CD8-positive, alpha-beta memory T cell (primary cell): ENCODE measurements at regions not wholly inside any gene's neighbourhood (a gene's known extent, or its start where the extent isn't known, plus 50 kb on each side); places are given as distances from the start of the nearest gene placed in this dataset.

Source experiments
- CTCF ChIA-PET: fragments of 350-600 bp; sonication (Branson Sonifier 250); formaldehyde crosslinking; loops from one replicate; lab custom pipeline; 2021; ENCODE audit warnings: antibody characterized with exemption; lab: Charles Lee
- POLR2A ChIA-PET: fragments of 350-600 bp; sonication (Branson Sonifier 250); formaldehyde crosslinking; loops from one replicate; lab custom pipeline; 2021; ENCODE audit warnings: antibody characterized with exemption; lab: Charles Lee
- DNase-seq, 5 donors: peaks; one replicate each; pipeline versions ENCODE4 v3.0.0 to v3.0.0-alpha.2; 2020 to 2022; ENCODE audit warnings: mixed read lengths in 1 of 5
- H3K27ac ChIP-seq: one replicate; pipeline ENCODE4 v1.7.0; 2013; ENCODE audit warnings: low read depth, mild to moderate bottlenecking, low read length, moderate library complexity
- H3K27me3 ChIP-seq: 2 replicates; pipeline ENCODE4 v1.7.0; 2013; ENCODE audit warnings: low read length, mild to moderate bottlenecking; ENCODE audit not compliant: insufficient read depth, poor library complexity, severe bottlenecking
- H3K36me3 ChIP-seq: 2 replicates; pipeline ENCODE4 v1.7.0; 2013; ENCODE audit warnings: mild to moderate bottlenecking, low read length, moderate library complexity; ENCODE audit not compliant: insufficient read depth
- H3K4me1 ChIP-seq: 2 replicates; pipeline ENCODE4 v1.7.0; 2013; ENCODE audit warnings: mild to moderate bottlenecking, low read length, moderate library complexity; ENCODE audit not compliant: insufficient read depth
- H3K4me3 ChIP-seq: 2 replicates; pipeline ENCODE4 v1.7.0; 2013; ENCODE audit warnings: mild to moderate bottlenecking, low read length
- H3K9me3 ChIP-seq: 2 replicates; pipeline ENCODE4 v1.7.0; 2013; ENCODE audit warnings: mild to moderate bottlenecking, low read length
- H3K27ac Mint-ChIP-seq, 8 donors: one replicate each; pipeline ENCODE4 v1.8.0; 2020 to 2021; ENCODE audit warnings: mixed read lengths in 8 of 8, mild to moderate bottlenecking in 6 of 8, inconsistent platforms in 3 of 8, moderate library complexity in 3 of 8
- H3K27me3 Mint-ChIP-seq, 2 donors: one replicate each; pipeline ENCODE4 v1.8.0; 2020 to 2021; ENCODE audit warnings: mixed read lengths in 2 of 2, mild to moderate bottlenecking in 1 of 2, moderate library complexity in 1 of 2
- H3K36me3 Mint-ChIP-seq, 3 donors: one replicate each; pipeline ENCODE4 v1.8.0; 2020 to 2021; ENCODE audit warnings: mixed read lengths in 3 of 3, inconsistent platforms in 1 of 3, mild to moderate bottlenecking in 1 of 3
- H3K4me1 Mint-ChIP-seq, 3 donors: one replicate each; pipeline ENCODE4 v1.8.0; 2020 to 2021; ENCODE audit warnings: mixed read lengths in 3 of 3, inconsistent platforms in 1 of 3, mild to moderate bottlenecking in 1 of 3
- H3K4me3 Mint-ChIP-seq, 7 donors: one replicate each; pipeline ENCODE4 v1.8.0; 2020 to 2021; ENCODE audit warnings: mixed read lengths in 7 of 7, mild to moderate bottlenecking in 6 of 7, moderate library complexity in 4 of 7, inconsistent platforms in 2 of 7
- H3K9me3 Mint-ChIP-seq, 5 donors: one replicate each; pipeline ENCODE4 v1.8.0; 2020 to 2022; ENCODE audit warnings: mixed read lengths in 5 of 5, mild to moderate bottlenecking in 3 of 5, moderate library complexity in 2 of 5, inconsistent platforms in 1 of 5

- H3K4me1 ChIP-seq = no peaks in the 10 kb centered on the region
- ChIA-PET POLR2A (no interaction called here), CTCF (no interaction called here)
- Mint-ChIP-seq H3K4me3 (no peak overlapping the region), H3K36me3 (no peaks in the 10 kb centered on the region), H3K9me3 (peaks cover 0 to 13% (median 2%) of the 10 kb centered on the region in 5 donors), H3K27me3 (no peaks in the 10 kb centered on the region), H3K27ac (no peak overlapping the region), H3K4me1 (no peaks in the 10 kb centered on the region)
- no peaks in the 10 kb centered on the region for H3K27me3 ChIP-seq
- no peaks in the 10 kb centered on the region for H3K36me3 ChIP-seq
- no peaks in the 10 kb centered on the region for H3K9me3 ChIP-seq
- DNase-seq = no peak
- H3K4me3 ChIP-seq = no peak overlapping the region
- H3K27ac ChIP-seq = no peak overlapping the region
Observed at GRCh38 chr4:125111323-125111722, 203.4 kb upstream of the FAT4 start.

- no peak for DNase-seq
- no peak overlapping the region for H3K27ac Mint-ChIP-seq
- ChIA-PET POLR2A (no interaction called here), CTCF (no interaction called here)
- H3K4me1 Mint-ChIP-seq = no peaks in the 10 kb centered on the region
- peaks cover 0 to 10% (median 0%) of the 10 kb centered on the region in 5 donors for H3K9me3 Mint-ChIP-seq
- no peaks in the 10 kb centered on the region for H3K9me3 ChIP-seq
- no peaks in the 10 kb centered on the region for H3K27me3 Mint-ChIP-seq
- H3K36me3 ChIP-seq = no peaks in the 10 kb centered on the region
- no peaks in the 10 kb centered on the region for H3K4me1 ChIP-seq
- H3K27me3 ChIP-seq = no peaks in the 10 kb centered on the region
- no peaks in the 10 kb centered on the region for H3K36me3 Mint-ChIP-seq
- no peak overlapping the region for H3K4me3 Mint-ChIP-seq
- no peak overlapping the region for H3K4me3 ChIP-seq
- no peak overlapping the region for H3K27ac ChIP-seq
Observed at GRCh38 chr4:125105561-125105960, 209.2 kb upstream of the FAT4 start.

GRCh38 chr4:125104616-125105015, 210.1 kb upstream of the FAT4 start:
- Mint-ChIP-seq H3K9me3 (peaks cover 0 to 15% (median 2%) of the 10 kb centered on the region in 5 donors), H3K27ac (no peak overlapping the region), H3K4me1 (no peaks in the 10 kb centered on the region), H3K36me3 (no peaks in the 10 kb centered on the region), H3K27me3 (no peaks in the 10 kb centered on the region), H3K4me3 (no peak overlapping the region)
- CTCF ChIA-PET = no interaction called here
- Histone ChIP-seq H3K27me3 (no peaks in the 10 kb centered on the region), H3K4me3 (no peak overlapping the region), H3K36me3 (no peaks in the 10 kb centered on the region), H3K27ac (no peak overlapping the region), H3K9me3 (no peaks in the 10 kb centered on the region), H3K4me1 (no peaks in the 10 kb centered on the region)
- POLR2A ChIA-PET = no interaction called here
- no peak for DNase-seq

- no peak for DNase-seq
- Histone ChIP-seq H3K4me3 (no peak overlapping the region), H3K27me3 (no peaks in the 10 kb centered on the region), H3K27ac (no peak overlapping the region), H3K4me1 (no peaks in the 10 kb centered on the region), H3K9me3 (no peaks in the 10 kb centered on the region), H3K36me3 (no peaks in the 10 kb centered on the region)
- Mint-ChIP-seq H3K4me3 (no peak overlapping the region), H3K36me3 (no peaks in the 10 kb centered on the region), H3K27me3 (no peaks in the 10 kb centered on the region), H3K4me1 (no peaks in the 10 kb centered on the region), H3K9me3 (peaks cover 0 to 16% (median 3%) of the 10 kb centered on the region in 5 donors), H3K27ac (no peak overlapping the region)
- POLR2A ChIA-PET = no interaction called here
- CTCF ChIA-PET = no interaction called here
Observed at GRCh38 chr4:125101719-125102118, 213.0 kb upstream of the FAT4 start.

GRCh38 chr4:125097729-125098128, 217.0 kb upstream of the FAT4 start:
- Mint-ChIP-seq H3K27ac (no peak overlapping the region), H3K4me1 (no peaks in the 10 kb centered on the region), H3K36me3 (no peaks in the 10 kb centered on the region), H3K9me3 (peaks cover 3 to 7% (median 5%) of the 10 kb centered on the region in 5 donors), H3K27me3 (no peaks in the 10 kb centered on the region), H3K4me3 (no peak overlapping the region)
- no peaks in the 10 kb centered on the region for H3K9me3 ChIP-seq
- H3K27me3 ChIP-seq = no peaks in the 10 kb centered on the region
- H3K27ac ChIP-seq = no peak overlapping the region
- CTCF ChIA-PET = no interaction called here
- POLR2A ChIA-PET = no interaction called here
- DNase-seq = no peak
- no peaks in the 10 kb centered on the region for H3K4me1 ChIP-seq
- H3K4me3 ChIP-seq = no peak overlapping the region
- H3K36me3 ChIP-seq = no peaks in the 10 kb centered on the region

GRCh38 chr4:125096662-125097061, 218.1 kb upstream of the FAT4 start:
- Histone ChIP-seq H3K27ac (no peak overlapping the region), H3K36me3 (no peaks in the 10 kb centered on the region), H3K4me3 (no peak overlapping the region), H3K27me3 (no peaks in the 10 kb centered on the region), H3K4me1 (no peaks in the 10 kb centered on the region), H3K9me3 (no peaks in the 10 kb centered on the region)
- peaks cover 3 to 7% (median 5%) of the 10 kb centered on the region in 5 donors for H3K9me3 Mint-ChIP-seq
- H3K27ac Mint-ChIP-seq = no peak overlapping the region
- H3K4me1 Mint-ChIP-seq = no peaks in the 10 kb centered on the region
- H3K27me3 Mint-ChIP-seq = no peaks in the 10 kb centered on the region
- POLR2A ChIA-PET = no interaction called here
- no peak for DNase-seq
- no peaks in the 10 kb centered on the region for H3K36me3 Mint-ChIP-seq
- CTCF ChIA-PET = no interaction called here
- H3K4me3 Mint-ChIP-seq = no peak overlapping the region

GRCh38 chr4:125091541-125091940, 223.2 kb upstream of the FAT4 start:
- peaks cover 0 to 5% (median 2%) of the 10 kb centered on the region in 5 donors for H3K9me3 Mint-ChIP-seq

GRCh38 chr4:125091101-125091500, 223.7 kb upstream of the FAT4 start:
- ChIA-PET POLR2A (no interaction called here), CTCF (no interaction called here)
- no peak for DNase-seq
- Mint-ChIP-seq H3K4me1 (no peaks in the 10 kb centered on the region), H3K27me3 (no peaks in the 10 kb centered on the region), H3K4me3 (no peak overlapping the region), H3K36me3 (no peaks in the 10 kb centered on the region), H3K27ac (no peak overlapping the region), H3K9me3 (peaks cover 0 to 5% (median 3%) of the 10 kb centered on the region in 5 donors)
- Histone ChIP-seq H3K27ac (no peak overlapping the region), H3K4me3 (no peak overlapping the region), H3K9me3 (no peaks in the 10 kb centered on the region), H3K27me3 (no peaks in the 10 kb centered on the region), H3K36me3 (no peaks in the 10 kb centered on the region), H3K4me1 (no peaks in the 10 kb centered on the region)

More at GRCh38 chr4:125091541-125091940, 223.2 kb upstream of the FAT4 start:
- DNase-seq = no peak
- no peaks in the 10 kb centered on the region for H3K27me3 Mint-ChIP-seq
- no peaks in the 10 kb centered on the region for H3K36me3 Mint-ChIP-seq
- POLR2A ChIA-PET = no interaction called here
- H3K27ac Mint-ChIP-seq = no peak overlapping the region
- H3K4me1 Mint-ChIP-seq = no peaks in the 10 kb centered on the region
- Histone ChIP-seq H3K27me3 (no peaks in the 10 kb centered on the region), H3K4me1 (no peaks in the 10 kb centered on the region), H3K4me3 (no peak overlapping the region), H3K27ac (no peak overlapping the region), H3K9me3 (no peaks in the 10 kb centered on the region), H3K36me3 (no peaks in the 10 kb centered on the region)
- H3K4me3 Mint-ChIP-seq = no peak overlapping the region
- CTCF ChIA-PET = no interaction called here

- Mint-ChIP-seq H3K27me3 (no peaks in the 10 kb centered on the region), H3K4me1 (no peaks in the 10 kb centered on the region), H3K27ac (no peak overlapping the region), H3K36me3 (no peaks in the 10 kb centered on the region), H3K4me3 (no peak overlapping the region), H3K9me3 (peaks cover 0 to 24% (median 2%) of the 10 kb centered on the region in 5 donors)
- ChIA-PET CTCF (no interaction called here), POLR2A (no interaction called here)
- DNase-seq = no peak
- H3K4me1 ChIP-seq = no peaks in the 10 kb centered on the region
- no peaks in the 10 kb centered on the region for H3K36me3 ChIP-seq
- H3K27ac ChIP-seq = no peak overlapping the region
- no peaks in the 10 kb centered on the region for H3K9me3 ChIP-seq
- no peak overlapping the region for H3K4me3 ChIP-seq
- H3K27me3 ChIP-seq = no peaks in the 10 kb centered on the region
Observed at GRCh38 chr4:125084608-125085007, 230.1 kb upstream of the FAT4 start.
